ENCODE measurements at regions not wholly inside any gene's neighbourhood (a gene's known extent, or its start where the extent isn't known, plus 50 kb on each side); places are given as distances from the start of the nearest gene placed in this dataset.

- Histone ChIP-seq H3K4me1 (ENCODE audit: control insufficient read depth in 1 of 2, insufficient read depth in 2 of 2, low read length in 2 of 2) (no peaks in the 10 kb centered on the region), H3K36me3 (ENCODE audit: control insufficient read depth in 1 of 2, insufficient read depth in 2 of 2, low read length in 1 of 2) (no peaks in the 10 kb centered on the region), H3K4me3 (ENCODE audit: low read length in 2 of 2) (no peak overlapping the region), H3K27me3 (ENCODE audit: control insufficient read depth in 1 of 2, insufficient read depth in 2 of 2, low read length in 1 of 2) (no peaks in the 10 kb centered on the region), H3K9me3 (ENCODE audit: control insufficient read depth, low read length) (no peaks in the 10 kb centered on the region), H3K27ac (ENCODE audit: low read depth in 1 of 2, low read length in 2 of 2) (no peak overlapping the region)
- intact Hi-C loops (cut with DNase I): no loop called here
- ATAC-seq (ENCODE audit: low FRiP score): no peak
- WGBS, 2 donors: 93 to 94% methylated on average over 4 of the region's 4 CpGs
- DNase-seq: no peak
Measured at GRCh38 chr3:150177673-150178381, 207.1 kb upstream of the PFN2 start.

- Histone ChIP-seq H3K27me3 (ENCODE audit: control insufficient read depth in 1 of 2, insufficient read depth in 2 of 2, low read length in 1 of 2) (no peaks in the 10 kb centered on the region), H3K4me3 (ENCODE audit: low read length in 2 of 2) (no peak overlapping the region), H3K9me3 (ENCODE audit: control insufficient read depth, low read length) (no peaks in the 10 kb centered on the region), H3K4me1 (ENCODE audit: control insufficient read depth in 1 of 2, insufficient read depth in 2 of 2, low read length in 2 of 2) (no peaks in the 10 kb centered on the region), H3K36me3 (ENCODE audit: control insufficient read depth in 1 of 2, insufficient read depth in 2 of 2, low read length in 1 of 2) (no peaks in the 10 kb centered on the region), H3K27ac (ENCODE audit: low read depth in 1 of 2, low read length in 2 of 2) (no peak overlapping the region)
- 77 to 91% methylated on average over 1 of the region's 1 CpG for WGBS, 2 donors
- intact Hi-C loops (cut with DNase I): no loop called here
- ATAC-seq (ENCODE audit: low FRiP score) (no peak), DNase-seq (no peak)
Measured at GRCh38 chr3:150174179-150174578, 203.5 kb upstream of the PFN2 start.

GRCh38 chr3:150172356-150172755 is 201.7 kb upstream of the PFN2 start:
- no peaks in the 10 kb centered on the region for H3K27me3 ChIP-seq (ENCODE audit: control insufficient read depth in 1 of 2, insufficient read depth in 2 of 2, low read length in 1 of 2)
- WGBS, 2 donors: 86 to 89% methylated on average over 2 of the region's 2 CpGs
- H3K27ac ChIP-seq (ENCODE audit: low read depth in 1 of 2, low read length in 2 of 2): no peak overlapping the region
- DNase-seq (no peak), ATAC-seq (ENCODE audit: low FRiP score) (no peak)
- intact Hi-C loops (cut with DNase I): no loop called here
- H3K4me3 ChIP-seq (ENCODE audit: low read length in 2 of 2): no peak overlapping the region
- H3K4me1 ChIP-seq (ENCODE audit: control insufficient read depth in 1 of 2, insufficient read depth in 2 of 2, low read length in 2 of 2): no peaks in the 10 kb centered on the region
- no peaks in the 10 kb centered on the region for H3K36me3 ChIP-seq (ENCODE audit: control insufficient read depth in 1 of 2, insufficient read depth in 2 of 2, low read length in 1 of 2)
- no peaks in the 10 kb centered on the region for H3K9me3 ChIP-seq (ENCODE audit: control insufficient read depth, low read length)

GRCh38 chr3:150170852-150171520 is 200.3 kb upstream of the PFN2 start:
- Histone ChIP-seq H3K27ac (ENCODE audit: low read depth in 1 of 2, low read length in 2 of 2) (no peak overlapping the region), H3K27me3 (ENCODE audit: control insufficient read depth in 1 of 2, insufficient read depth in 2 of 2, low read length in 1 of 2) (no peaks in the 10 kb centered on the region), H3K4me3 (ENCODE audit: low read length in 2 of 2) (no peak overlapping the region), H3K36me3 (ENCODE audit: control insufficient read depth in 1 of 2, insufficient read depth in 2 of 2, low read length in 1 of 2) (no peaks in the 10 kb centered on the region), H3K9me3 (ENCODE audit: control insufficient read depth, low read length) (no peaks in the 10 kb centered on the region), H3K4me1 (ENCODE audit: control insufficient read depth in 1 of 2, insufficient read depth in 2 of 2, low read length in 2 of 2) (no peaks in the 10 kb centered on the region)
- DNase-seq (no peak), ATAC-seq (ENCODE audit: low FRiP score) (no peak)
- WGBS, 2 donors: 82 to 90% methylated on average over 6 of the region's 6 CpGs
- intact Hi-C loops (cut with DNase I): no loop called here

GRCh38 chr3:150169330-150169940 is 198.7 kb upstream of the PFN2 start:
- intact Hi-C loops (cut with DNase I): no loop called here

DNA sequence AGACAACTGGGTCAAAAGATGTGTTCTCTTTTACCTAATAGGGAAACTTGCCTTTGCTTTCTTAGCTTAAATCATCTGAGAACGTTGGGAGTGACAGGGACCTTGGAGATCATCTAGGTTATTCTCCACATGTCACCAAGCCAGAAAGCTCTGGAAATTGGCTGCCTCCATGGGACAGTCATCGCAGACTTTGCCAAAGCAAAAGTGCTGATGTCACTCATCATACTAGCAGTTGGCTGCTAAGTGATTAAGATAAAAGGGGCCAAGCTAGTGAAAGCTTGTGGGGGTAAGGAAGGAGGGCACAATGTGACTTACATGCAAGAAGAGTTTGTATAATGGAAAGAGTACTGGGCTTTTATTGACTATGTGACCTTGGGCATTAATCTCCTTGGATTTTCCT is 198.0 kb upstream of the PFN2 start:
- H3K27ac ChIP-seq (ENCODE audit: low read depth in 1 of 2, low read length in 2 of 2): no peak overlapping the region
- no peaks in the 10 kb centered on the region for H3K4me1 ChIP-seq (ENCODE audit: control insufficient read depth in 1 of 2, insufficient read depth in 2 of 2, low read length in 2 of 2)
- intact Hi-C loops (cut with DNase I): no loop called here
- no peak overlapping the region for H3K4me3 ChIP-seq (ENCODE audit: low read length in 2 of 2)
- no peaks in the 10 kb centered on the region for H3K27me3 ChIP-seq (ENCODE audit: control insufficient read depth in 1 of 2, insufficient read depth in 2 of 2, low read length in 1 of 2)
- ATAC-seq (ENCODE audit: low FRiP score): peak; percentile 74
- no peaks in the 10 kb centered on the region for H3K9me3 ChIP-seq (ENCODE audit: control insufficient read depth, low read length)
- no peaks in the 10 kb centered on the region for H3K36me3 ChIP-seq (ENCODE audit: control insufficient read depth in 1 of 2, insufficient read depth in 2 of 2, low read length in 1 of 2)
- 4 to 5% methylated on average over 2 of the region's 2 CpGs for WGBS, 2 donors
- DNase-seq: no peak

More at GRCh38 chr3:150169330-150169940, 198.7 kb upstream of the PFN2 start:
- H3K9me3 ChIP-seq (ENCODE audit: control insufficient read depth, low read length): no peaks in the 10 kb centered on the region
- no peaks in the 10 kb centered on the region for H3K36me3 ChIP-seq (ENCODE audit: control insufficient read depth in 1 of 2, insufficient read depth in 2 of 2, low read length in 1 of 2)
- WGBS, 2 donors: 67 to 72% methylated on average over 5 of the region's 5 CpGs
- H3K27me3 ChIP-seq (ENCODE audit: control insufficient read depth in 1 of 2, insufficient read depth in 2 of 2, low read length in 1 of 2): no peaks in the 10 kb centered on the region
- H3K4me3 ChIP-seq (ENCODE audit: low read length in 2 of 2): no peak overlapping the region
- no peaks in the 10 kb centered on the region for H3K4me1 ChIP-seq (ENCODE audit: control insufficient read depth in 1 of 2, insufficient read depth in 2 of 2, low read length in 2 of 2)
- DNase-seq (no peak), ATAC-seq (ENCODE audit: low FRiP score) (no peak)
- H3K27ac ChIP-seq (ENCODE audit: low read depth in 1 of 2, low read length in 2 of 2): no peak overlapping the region

DNA sequence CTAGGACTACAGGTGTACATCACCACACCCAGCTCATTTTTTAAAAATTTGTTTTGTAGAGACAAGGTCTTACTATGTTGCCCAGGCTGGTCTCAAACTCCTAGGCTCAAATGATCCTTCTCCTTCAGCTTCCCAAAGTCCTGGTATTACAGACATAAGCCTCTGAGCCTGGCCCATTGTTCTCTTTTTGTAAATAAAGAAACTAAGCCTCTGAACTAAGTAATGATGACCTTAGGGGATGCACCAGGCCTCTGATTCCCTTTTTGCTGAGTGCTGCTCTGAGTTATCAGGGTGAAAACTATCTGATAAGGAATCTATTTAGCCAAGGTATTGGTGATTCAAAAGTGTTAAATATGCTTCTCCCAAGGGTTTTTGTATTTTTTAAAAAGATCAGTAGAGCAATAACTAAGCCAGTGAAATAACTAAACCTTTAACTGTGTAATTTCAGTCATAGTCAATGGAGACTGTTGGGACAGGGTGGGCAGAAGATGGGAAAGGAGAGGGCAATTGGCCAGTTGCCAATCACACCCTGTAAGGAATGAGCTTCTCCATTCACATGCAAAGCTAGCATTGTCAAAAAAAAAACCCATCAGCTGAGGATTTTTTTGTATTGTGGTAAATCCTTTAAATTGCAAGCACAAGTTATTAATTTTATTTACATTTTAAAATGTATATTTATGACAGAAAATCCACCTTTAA is 194.8 kb upstream of the PFN2 start:
- no peaks in the 10 kb centered on the region for H3K27me3 ChIP-seq (ENCODE audit: control insufficient read depth in 1 of 2, insufficient read depth in 2 of 2, low read length in 1 of 2)
- H3K4me3 ChIP-seq (ENCODE audit: low read length in 2 of 2): no peak overlapping the region
- intact Hi-C loops (cut with DNase I): no loop called here
- no peak overlapping the region for H3K27ac ChIP-seq (ENCODE audit: low read depth in 1 of 2, low read length in 2 of 2)
- ATAC-seq (ENCODE audit: low FRiP score): no peak
- no peaks in the 10 kb centered on the region for H3K36me3 ChIP-seq (ENCODE audit: control insufficient read depth in 1 of 2, insufficient read depth in 2 of 2, low read length in 1 of 2)
- DNase-seq: no peak
- no peaks in the 10 kb centered on the region for H3K9me3 ChIP-seq (ENCODE audit: control insufficient read depth, low read length)
- no peaks in the 10 kb centered on the region for H3K4me1 ChIP-seq (ENCODE audit: control insufficient read depth in 1 of 2, insufficient read depth in 2 of 2, low read length in 2 of 2)

DNA sequence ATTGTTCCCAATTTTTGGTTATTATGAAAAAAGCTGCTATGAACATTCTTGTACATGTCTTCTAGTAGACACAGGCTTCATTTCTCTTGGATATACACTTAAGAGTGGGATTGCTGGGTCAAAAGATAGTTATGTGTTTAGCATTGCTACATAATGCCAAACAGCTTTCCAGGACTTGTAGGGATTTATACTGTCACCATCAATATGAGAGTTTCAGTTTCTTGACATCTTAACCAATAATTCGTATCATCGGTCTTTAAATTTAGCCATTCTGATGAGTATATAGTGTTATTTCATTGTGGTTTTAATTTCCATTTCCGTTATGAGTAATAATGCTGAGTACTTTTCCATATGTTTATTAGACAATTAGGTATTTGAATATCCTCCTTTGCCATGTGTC is 190.3 kb upstream of the PFN2 start:
- intact Hi-C loops (cut with DNase I): no loop called here
- DNase-seq: no peak
- 97% methylated on average over 3 of the region's 3 CpGs for WGBS, 2 donors
- ATAC-seq (ENCODE audit: low FRiP score): no peak
- Histone ChIP-seq H3K36me3 (ENCODE audit: control insufficient read depth in 1 of 2, insufficient read depth in 2 of 2, low read length in 1 of 2) (no peaks in the 10 kb centered on the region), H3K27ac (ENCODE audit: low read depth in 1 of 2, low read length in 2 of 2) (no peak overlapping the region), H3K4me3 (ENCODE audit: low read length in 2 of 2) (no peak overlapping the region), H3K9me3 (ENCODE audit: control insufficient read depth, low read length) (no peaks in the 10 kb centered on the region), H3K27me3 (ENCODE audit: control insufficient read depth in 1 of 2, insufficient read depth in 2 of 2, low read length in 1 of 2) (no peaks in the 10 kb centered on the region), H3K4me1 (ENCODE audit: control insufficient read depth in 1 of 2, insufficient read depth in 2 of 2, low read length in 2 of 2) (no peaks in the 10 kb centered on the region)
